GM18502 (cell line): ENCODE measurements at regions not wholly inside any gene's neighbourhood (a gene's known extent, or its start where the extent isn't known, plus 50 kb on each side); places are given as distances from the start of the nearest gene placed in this dataset.

Experiments
- ATAC-seq: cut with Tn5 transposase; IDR thresholded peaks from one replicate; pipeline ENCODE4 v1.9.1; 2021; ENCODE audit warnings: mild to moderate bottlenecking; ENCODE audit not compliant: unreplicated experiment, poor library complexity

DNA sequence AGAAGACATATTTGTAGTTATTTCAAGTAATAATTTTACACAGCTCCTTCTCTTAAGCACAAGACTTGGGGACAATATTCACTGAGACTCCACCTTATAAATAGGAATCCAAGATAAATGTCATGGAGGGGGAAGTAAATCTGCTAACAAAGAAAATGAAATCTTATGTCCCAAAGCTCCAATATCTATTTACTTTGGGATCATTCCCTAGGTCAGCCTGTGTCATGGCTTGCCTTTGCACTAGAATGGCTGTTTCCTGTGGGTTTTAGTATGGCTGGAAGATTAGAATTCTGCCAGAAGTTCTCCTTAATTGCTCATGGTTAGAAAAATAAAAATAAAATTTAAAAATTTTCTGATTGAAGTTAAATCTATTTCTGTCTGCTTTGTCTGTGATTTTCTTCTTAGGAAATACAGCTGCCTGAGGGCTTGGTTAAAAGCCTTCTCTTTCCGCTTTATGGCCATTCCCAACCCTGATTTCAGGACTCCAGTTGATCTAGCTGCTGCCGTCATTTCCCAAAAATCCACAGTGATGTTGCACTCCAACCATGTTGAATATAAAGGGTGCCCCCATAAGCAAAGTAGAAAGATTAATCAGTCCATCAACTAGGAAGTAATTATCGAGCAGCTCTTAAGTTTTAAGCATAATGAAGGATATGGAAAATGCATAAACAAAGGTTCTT, 326.4 kb upstream of the LYPLAL1 start:
- ATAC-seq, result no peak

DNA sequence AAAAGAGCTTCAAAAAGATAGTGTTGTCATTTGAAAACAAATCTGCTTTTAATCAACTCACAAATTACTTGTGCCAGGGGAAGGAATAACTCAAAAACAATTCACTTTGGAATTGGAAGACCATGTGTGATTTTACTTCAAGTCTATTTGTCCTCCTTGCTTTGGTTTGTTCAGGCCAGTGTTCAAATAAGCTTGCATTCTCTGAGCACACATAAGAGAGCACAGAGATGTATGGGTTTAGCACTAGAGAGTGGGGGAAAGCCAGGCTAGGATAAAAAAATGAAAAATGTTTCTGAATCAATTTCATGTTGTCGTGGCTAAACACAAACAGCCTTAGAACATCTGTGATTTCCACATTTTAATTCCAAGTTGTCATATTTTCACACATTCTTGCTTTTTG, 325.7 kb upstream of the LYPLAL1 start:
- ATAC-seq, result no peak

DNA sequence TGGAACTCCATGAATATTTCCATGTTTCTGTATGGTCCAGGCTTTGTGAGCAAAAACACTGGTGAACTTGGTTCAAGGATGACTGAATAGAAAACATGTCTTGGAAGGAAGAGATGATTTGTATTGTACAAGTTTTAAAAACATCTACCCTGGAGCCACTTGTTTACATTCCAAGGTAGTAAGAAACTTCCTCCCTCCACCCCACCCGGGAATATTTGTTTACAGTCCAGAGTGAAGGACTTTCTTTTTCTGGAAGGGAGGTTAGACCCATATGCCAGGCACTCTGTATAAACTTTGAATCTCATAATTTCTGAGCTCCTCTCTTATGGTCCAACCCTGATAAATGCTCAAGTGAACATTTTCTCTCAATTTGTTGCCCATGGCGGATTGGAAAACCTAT, 323.3 kb upstream of the LYPLAL1 start:
- no peak for ATAC-seq

GRCh38 chr1:218851586-218851985, 322.1 kb upstream of the LYPLAL1 start:
- no peak for ATAC-seq

DNA sequence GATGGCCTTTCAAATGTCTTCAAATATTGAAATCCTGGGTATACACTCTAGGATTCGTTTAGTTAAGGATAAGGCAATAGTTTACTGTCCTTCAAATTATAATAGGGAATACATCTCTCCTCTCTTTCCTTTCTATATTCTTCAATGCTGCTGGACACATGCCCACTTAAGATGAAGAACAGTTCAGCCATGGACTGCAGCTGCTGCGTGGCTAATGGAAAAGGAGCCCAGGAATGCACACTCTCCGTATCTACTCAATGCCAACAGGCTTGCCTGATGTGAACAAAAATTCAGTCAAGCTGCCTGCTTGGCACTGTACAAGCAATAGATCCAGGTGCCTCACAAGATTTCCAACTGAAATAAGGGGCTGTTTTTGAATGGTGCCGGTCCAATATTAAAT, 321.2 kb upstream of the LYPLAL1 start:
- ATAC-seq, result no peak

DNA sequence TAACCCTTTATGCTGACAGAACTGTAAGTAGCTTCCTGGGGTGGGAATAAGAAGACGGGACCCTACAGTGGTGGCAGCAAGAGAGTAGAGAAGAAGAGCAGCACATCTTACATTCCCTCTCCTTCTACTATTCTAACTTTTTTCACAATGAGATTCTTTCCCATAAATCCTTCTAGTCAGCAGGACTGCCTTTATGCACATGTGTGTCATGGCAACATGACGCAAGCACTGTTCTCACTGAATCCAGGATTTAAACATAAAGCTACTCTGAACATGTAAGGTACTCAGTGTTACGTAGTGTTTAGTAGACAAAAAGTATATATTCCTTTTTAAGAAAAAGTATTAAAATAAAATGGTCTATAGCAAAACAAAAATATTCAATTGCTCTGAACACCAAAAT, 309.7 kb upstream of the LYPLAL1 start:
- no peak for ATAC-seq

GRCh38 chr1:218865591-218865990, 308.1 kb upstream of the LYPLAL1 start:
- ATAC-seq, result no peak

DNA sequence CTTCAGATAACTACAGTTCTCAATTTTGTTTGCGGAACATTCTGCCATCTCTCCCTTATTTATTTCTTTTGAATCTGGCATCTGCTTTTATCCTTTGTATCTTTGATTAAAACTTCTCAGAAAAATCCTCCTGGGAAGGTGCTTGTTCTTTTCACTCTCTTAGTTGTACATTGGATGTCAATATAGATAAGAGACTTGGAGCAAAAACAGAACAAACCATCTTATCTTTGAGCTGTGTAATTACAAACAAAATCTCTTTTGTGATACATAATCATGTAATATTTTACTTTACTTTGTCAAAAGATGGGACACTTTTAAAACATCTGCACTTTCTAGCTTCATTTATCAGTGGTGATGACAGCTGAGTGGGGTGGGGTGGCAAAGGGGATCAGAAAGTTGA, 307.2 kb upstream of the LYPLAL1 start:
- no peak for ATAC-seq

DNA sequence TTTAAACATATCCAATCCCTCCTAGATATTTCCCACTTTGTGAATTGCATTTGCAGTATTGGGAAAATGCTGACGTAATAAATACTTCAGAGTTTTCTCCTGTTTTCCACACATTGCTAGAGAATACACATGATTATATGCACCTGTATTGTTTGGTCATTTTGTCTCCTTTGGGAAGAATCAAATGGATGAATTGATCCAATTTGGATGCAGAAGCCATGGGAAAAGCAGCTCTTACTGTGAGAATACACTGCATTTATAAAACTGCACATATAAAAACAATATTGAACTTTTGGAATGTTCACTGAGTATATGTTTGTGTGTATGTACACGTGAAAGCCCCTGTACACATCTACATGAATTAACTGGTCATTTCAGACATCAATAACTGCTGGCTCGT, 306.6 kb upstream of the LYPLAL1 start:
- no peak for ATAC-seq

GRCh38 chr1:218867941-218868626, 305.6 kb upstream of the LYPLAL1 start:
- ATAC-seq, result no peak

DNA sequence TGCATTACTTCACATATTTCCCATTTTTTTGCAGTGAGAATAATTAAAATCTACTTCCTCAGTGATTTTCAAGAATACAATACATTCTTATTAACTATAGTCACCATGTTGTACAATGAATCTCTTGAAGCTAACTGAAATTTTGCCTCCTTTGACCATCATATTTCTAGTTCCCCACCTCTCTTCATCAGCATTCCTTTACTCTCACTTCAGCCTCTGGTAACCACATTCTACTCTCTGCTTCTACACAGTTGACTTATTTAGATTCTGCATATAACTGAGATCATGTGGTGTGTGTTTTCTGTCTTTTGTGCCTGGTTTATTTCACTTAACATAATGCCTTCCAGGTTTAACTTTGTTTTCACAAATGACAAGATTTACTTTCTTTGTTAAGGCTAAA, 304.4 kb upstream of the LYPLAL1 start:
- no peak for ATAC-seq

GRCh38 chr1:218872026-218872425, 301.7 kb upstream of the LYPLAL1 start:
- ATAC-seq, result no peak

- ATAC-seq, result no peak
Observed at GRCh38 chr1:218872928-218873327, 300.8 kb upstream of the LYPLAL1 start.

DNA sequence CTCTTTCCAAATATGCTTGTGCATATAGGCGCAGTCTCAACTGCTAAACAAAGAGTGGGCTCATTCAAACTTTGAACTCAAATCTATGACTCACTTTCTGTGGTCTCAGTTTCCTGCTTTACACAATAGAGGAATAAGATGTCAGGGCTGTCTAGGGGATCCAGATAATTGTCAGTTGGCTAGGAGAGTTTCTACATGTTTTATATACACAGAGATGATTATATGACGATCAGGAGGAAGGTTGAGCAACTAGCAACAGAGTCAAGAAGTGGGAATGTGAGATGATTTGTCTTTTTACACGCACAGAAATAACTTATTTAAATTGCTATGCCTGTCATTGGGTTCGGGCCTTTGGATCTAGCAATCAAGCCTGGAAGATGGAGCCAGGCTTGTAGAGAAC, 299.4 kb upstream of the LYPLAL1 start:
- no peak for ATAC-seq

- no peak for ATAC-seq
Observed at GRCh38 chr1:218874801-218875400, 298.8 kb upstream of the LYPLAL1 start.

GRCh38 chr1:218878369-218878768, 295.3 kb upstream of the LYPLAL1 start:
- no peak for ATAC-seq

GRCh38 chr1:218880484-218881060, 293.1 kb upstream of the LYPLAL1 start:
- no peak for ATAC-seq

GRCh38 chr1:218882454-218882853, 291.2 kb upstream of the LYPLAL1 start:
- no peak for ATAC-seq

GRCh38 chr1:218886101-218886871, 287.4 kb upstream of the LYPLAL1 start:
- ATAC-seq, result no peak

GRCh38 chr1:218887141-218887925, 286.3 kb upstream of the LYPLAL1 start:
- no peak for ATAC-seq
